ENCODE measurements at regions not wholly inside any gene's neighbourhood (a gene's known extent, or its start where the extent isn't known, plus 50 kb on each side); places are given as distances from the start of the nearest gene placed in this dataset.

DNA sequence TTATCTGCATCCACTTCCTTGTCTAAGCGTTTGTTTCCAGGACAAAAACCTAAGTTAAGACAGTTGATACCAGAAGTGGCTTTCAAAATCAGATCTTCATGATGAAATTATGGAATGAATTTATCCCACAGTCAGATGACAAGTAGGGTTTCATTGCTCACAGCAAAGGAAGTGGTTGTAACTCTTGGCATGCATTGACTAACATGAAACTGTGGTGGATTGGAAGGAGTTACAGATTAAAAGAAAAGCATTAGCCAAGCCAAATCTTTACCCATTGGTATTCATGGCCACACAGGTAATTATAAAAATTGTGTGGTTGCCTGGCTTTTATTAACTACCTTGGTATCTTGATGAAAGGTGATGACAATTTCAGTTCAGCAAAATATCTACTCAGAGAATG, 438.0 kb upstream of the NXPH2 start:
- no peak overlapping the region for H3K27ac ChIP-seq (ENCODE audit: insufficient read length, low read depth, low read length)
- H2AK5ac ChIP-seq (ENCODE audit: insufficient read length, low read length): no peak overlapping the region
- no peak overlapping the region for H3K4ac ChIP-seq (ENCODE audit: low read depth, low read length)
- WGBS (ENCODE audit: extremely low coverage, insufficient read length, low lambda C conversion rate): no CpG with 5 or more reads among the region's 1 CpG
- H2BK15ac ChIP-seq (ENCODE audit: low read depth, low read length): no peak overlapping the region
- H3K9ac ChIP-seq (ENCODE audit: extremely low read depth, insufficient read length, low read length): no peak overlapping the region
- H3K9me3 Mint-ChIP-seq: no peaks in the 10 kb centered on the region
- no peak overlapping the region for H4K91ac ChIP-seq (ENCODE audit: insufficient read length, low read depth, low read length)
- H3K27me3 ChIP-seq (ENCODE audit: insufficient read depth, low read length): no peaks in the 10 kb centered on the region
- no peaks in the 10 kb centered on the region for H3K4me1 ChIP-seq (ENCODE audit: insufficient read depth, low read length)
- H2AFZ ChIP-seq (ENCODE audit: low read length): no peak overlapping the region
- H3K27ac Mint-ChIP-seq: no peak overlapping the region
- H2BK120ac ChIP-seq (ENCODE audit: low read depth, low read length, poor library complexity, severe bottlenecking): no peak overlapping the region
- no peaks in the 10 kb centered on the region for H4K20me1 ChIP-seq (ENCODE audit: control insufficient read depth, insufficient read depth, insufficient read length)
- no peak overlapping the region for H2BK20ac ChIP-seq (ENCODE audit: low read depth, low read length, poor library complexity, severe bottlenecking)
- H4K5ac ChIP-seq (ENCODE audit: insufficient read length, low read depth, low read length): no peak overlapping the region
- H3K23me2 ChIP-seq (ENCODE audit: insufficient read length, low read depth, low read length, poor library complexity, severe bottlenecking): no peaks in the 10 kb centered on the region
- H3K36me3 Mint-ChIP-seq (ENCODE audit: insufficient read depth in 1 of 3, low read depth in 3 of 3): no peaks in the 10 kb centered on the region
- no peak overlapping the region for H4K8ac ChIP-seq (replicated peaks; ENCODE audit: insufficient read length, low read depth, low read length)
- H2BK12ac ChIP-seq (ENCODE audit: insufficient read length, low read depth, low read length): no peak overlapping the region
- no peaks in the 10 kb centered on the region for H3K9me3 ChIP-seq (ENCODE audit: control insufficient read depth, low read depth, low read length)
- H3K27me3 Mint-ChIP-seq (ENCODE audit: low read depth): no peaks in the 10 kb centered on the region
- no peaks in the 10 kb centered on the region for H3K79me1 ChIP-seq (ENCODE audit: insufficient read depth, low read depth, low read length, poor library complexity, severe bottlenecking)
- H3K23ac ChIP-seq (ENCODE audit: insufficient read length, low read depth, low read length): no peak overlapping the region
- no peak overlapping the region for H3T11ph ChIP-seq (ENCODE audit: low read length)
- TF ChIP-seq, protein P1, sequence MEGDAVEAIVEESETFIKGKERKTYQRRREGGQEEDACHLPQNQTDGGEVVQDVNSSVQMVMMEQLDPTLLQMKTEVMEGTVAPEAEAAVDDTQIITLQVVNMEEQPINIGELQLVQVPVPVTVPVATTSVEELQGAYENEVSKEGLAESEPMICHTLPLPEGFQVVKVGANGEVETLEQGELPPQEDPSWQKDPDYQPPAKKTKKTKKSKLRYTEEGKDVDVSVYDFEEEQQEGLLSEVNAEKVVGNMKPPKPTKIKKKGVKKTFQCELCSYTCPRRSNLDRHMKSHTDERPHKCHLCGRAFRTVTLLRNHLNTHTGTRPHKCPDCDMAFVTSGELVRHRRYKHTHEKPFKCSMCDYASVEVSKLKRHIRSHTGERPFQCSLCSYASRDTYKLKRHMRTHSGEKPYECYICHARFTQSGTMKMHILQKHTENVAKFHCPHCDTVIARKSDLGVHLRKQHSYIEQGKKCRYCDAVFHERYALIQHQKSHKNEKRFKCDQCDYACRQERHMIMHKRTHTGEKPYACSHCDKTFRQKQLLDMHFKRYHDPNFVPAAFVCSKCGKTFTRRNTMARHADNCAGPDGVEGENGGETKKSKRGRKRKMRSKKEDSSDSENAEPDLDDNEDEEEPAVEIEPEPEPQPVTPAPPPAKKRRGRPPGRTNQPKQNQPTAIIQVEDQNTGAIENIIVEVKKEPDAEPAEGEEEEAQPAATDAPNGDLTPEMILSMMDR (conservative IDR thresholded peaks at IDR 0.05): no peak
- H3K18ac ChIP-seq (ENCODE audit: insufficient read length, low read depth, low read length): no peak overlapping the region
- no peak overlapping the region for H3K4me2 ChIP-seq (ENCODE audit: insufficient read depth, insufficient read length, low read length)
- H3K56ac ChIP-seq (ENCODE audit: insufficient read length, low read depth, low read length): no peak overlapping the region
- H3K4me1 Mint-ChIP-seq: no peaks in the 10 kb centered on the region
- no peaks in the 10 kb centered on the region for H3K79me2 ChIP-seq (ENCODE audit: insufficient read depth, low read length)
- H3K4me3 Mint-ChIP-seq: no peak overlapping the region
- H3K14ac ChIP-seq (ENCODE audit: insufficient read depth, low read length): no peak overlapping the region
- no peak overlapping the region for H2BK5ac ChIP-seq (ENCODE audit: insufficient read length, low read length)
- DNase-seq: no peak
